Upper lobe of right lung (tissue), 1 donor: ENCODE measurements at regions not wholly inside any gene's neighbourhood (a gene's known extent, or its start where the extent isn't known, plus 50 kb on each side); places are given as distances from the start of the nearest gene placed in this dataset.

Experiments used
- ATAC-seq: fragments of 200-7000 bp; cut with Tn5 transposase; one replicate; pipeline ENCODE4 v1.9.1; 2020; ENCODE audit warnings: mild to moderate bottlenecking, moderate library complexity
- DNase-seq: peaks from one replicate; pipeline ENCODE4 v3.0.0-alpha.2; 2020
- H3K27ac ChIP-seq: fragments of 200-600 bp; one replicate; pipeline ENCODE4 v1.8.0; 2022
- H3K27me3 ChIP-seq: fragments of 200-600 bp; one replicate; pipeline ENCODE4 v1.8.0; 2022; ENCODE audit warnings: mild to moderate bottlenecking
- H3K36me3 ChIP-seq: fragments of 200-600 bp; one replicate; pipeline ENCODE4 v1.8.0; 2022
- H3K4me1 ChIP-seq: fragments of 200-600 bp; one replicate; pipeline ENCODE4 v1.8.0; 2022
- H3K4me3 ChIP-seq: fragments of 200-600 bp; one replicate; pipeline ENCODE4 v1.8.0; 2022; ENCODE audit warnings: mild to moderate bottlenecking
- H3K9me3 ChIP-seq: fragments of 200-600 bp; one replicate; pipeline ENCODE4 v1.8.0; 2022
- CTCF ChIP-seq: fragments of 200-600 bp; IDR thresholded peaks from one replicate; pipeline ENCODE4 v1.8.0; 2022; ENCODE audit warnings: antibody characterized with exemption
- intact Hi-C: fragments of 100-400 bp; cut with DNase I; formaldehyde crosslinking; loops from one replicate; pipeline ENCODE4 v1.11.0; 2022
- donor health status: DM: no; HTN: yes; CAD: no; lungs with severe emphysema.

- intact Hi-C loops: no loop called here
- TF ChIP-seq CTCF: peak; percentile 97
These were observed 212.9 kb upstream of the ARID1B start for GRCh38 chr6:156564127-156564806.

GRCh38 chr6:156563714-156564113, 213.5 kb upstream of the ARID1B start:
- intact Hi-C loops: no loop called here
- no peak overlapping the region for H3K27ac ChIP-seq

More at GRCh38 chr6:156564127-156564806, 212.9 kb upstream of the ARID1B start:
- no peaks in the 10 kb centered on the region for H3K9me3 ChIP-seq
- H3K27me3 ChIP-seq: no peaks in the 10 kb centered on the region
- H3K4me3 ChIP-seq: no peak overlapping the region
- H3K36me3 ChIP-seq: no peaks in the 10 kb centered on the region
- ATAC-seq: peak; percentile 97
- H3K27ac ChIP-seq: no peak overlapping the region
- peak; percentile 90 for DNase-seq
- no peaks in the 10 kb centered on the region for H3K4me1 ChIP-seq

GRCh38 chr6:156562636-156563035, 214.5 kb upstream of the ARID1B start:
- DNase-seq: no peak
- intact Hi-C loops: no loop called here

More at GRCh38 chr6:156563714-156564113, 213.5 kb upstream of the ARID1B start:
- ATAC-seq: peak; percentile 63
- Histone ChIP-seq H3K36me3 (no peaks in the 10 kb centered on the region), H3K4me3 (no peak overlapping the region), H3K4me1 (no peaks in the 10 kb centered on the region), H3K27me3 (no peaks in the 10 kb centered on the region), H3K9me3 (no peaks in the 10 kb centered on the region)
- no peak for DNase-seq
- TF ChIP-seq CTCF: no peak

GRCh38 chr6:156562019-156562418, 215.2 kb upstream of the ARID1B start:
- H3K9me3 ChIP-seq: no peaks in the 10 kb centered on the region
- H3K27me3 ChIP-seq: no peaks in the 10 kb centered on the region
- DNase-seq (no peak), ATAC-seq (no peak)
- no peak overlapping the region for H3K27ac ChIP-seq
- no peaks in the 10 kb centered on the region for H3K4me1 ChIP-seq
- H3K36me3 ChIP-seq: no peaks in the 10 kb centered on the region
- TF ChIP-seq CTCF: no peak
- H3K4me3 ChIP-seq: no peak overlapping the region
- intact Hi-C loops: no loop called here

More at GRCh38 chr6:156562636-156563035, 214.5 kb upstream of the ARID1B start:
- Histone ChIP-seq H3K36me3 (no peaks in the 10 kb centered on the region), H3K27ac (no peak overlapping the region), H3K4me3 (no peak overlapping the region), H3K4me1 (no peaks in the 10 kb centered on the region), H3K27me3 (no peaks in the 10 kb centered on the region), H3K9me3 (no peaks in the 10 kb centered on the region)
- TF ChIP-seq CTCF: no peak
- no peak for ATAC-seq

- intact Hi-C loops: no loop called here
- H3K36me3 ChIP-seq: no peaks in the 10 kb centered on the region
- no peaks in the 10 kb centered on the region for H3K9me3 ChIP-seq
- H3K27me3 ChIP-seq: no peaks in the 10 kb centered on the region
- DNase-seq: no peak
- ATAC-seq: no peak
- H3K4me1 ChIP-seq: no peaks in the 10 kb centered on the region
- no peak for TF ChIP-seq CTCF
- H3K4me3 ChIP-seq: no peak overlapping the region
- H3K27ac ChIP-seq: no peak overlapping the region
These were observed 216.7 kb upstream of the ARID1B start for GRCh38 chr6:156560476-156560875.
